DOHH2 (cell line): ENCODE measurements at regions not wholly inside any gene's neighbourhood (a gene's known extent, or its start where the extent isn't known, plus 50 kb on each side); places are given as distances from the start of the nearest gene placed in this dataset.

Experiments
- CTCF ChIP-seq: fragments of 200-600 bp; sonication (generic); IDR thresholded peaks from one replicate; pipeline ENCODE4 v1.5.1; 2014; ENCODE audit warnings: antibody characterized with exemption, mild to moderate bottlenecking, low read depth, low read length; ENCODE audit not compliant: poor library complexity, severe bottlenecking
- EZH2phosphoT487 ChIP-seq: fragments of 200-600 bp; sonication (generic); IDR thresholded peaks from 2 replicates; pipeline ENCODE4 v1.6.1; 2017; ENCODE audit warnings: borderline replicate concordance, mild to moderate bottlenecking, antibody characterized with exemption, low read length, moderate library complexity, mixed read lengths

DNA sequence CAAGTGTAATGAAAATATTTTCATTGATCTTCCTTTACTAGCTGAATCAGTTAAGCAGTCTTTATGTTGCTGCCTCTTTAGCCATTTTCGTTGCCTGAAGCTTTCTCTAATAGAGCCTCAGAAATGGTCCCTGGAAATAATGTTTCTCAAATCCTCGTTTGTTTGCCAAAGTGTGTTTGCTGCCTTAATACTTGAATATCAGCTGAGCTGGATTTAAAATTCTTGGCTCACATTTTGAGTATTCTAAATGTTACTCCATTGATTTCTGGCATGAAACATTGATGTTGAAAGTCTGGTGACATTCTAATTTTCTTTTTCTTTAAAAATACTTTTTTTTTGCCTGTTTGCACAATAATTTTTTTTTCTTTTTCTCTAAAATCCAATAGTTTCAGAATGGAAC is 84.6 kb upstream of the SERBP1 start:
- TF ChIP-seq CTCF: no peak
- TF ChIP-seq EZH2phosphoT487: no peak
